ENCODE measurements at regions not wholly inside any gene's neighbourhood (a gene's known extent, or its start where the extent isn't known, plus 50 kb on each side); places are given as distances from the start of the nearest gene placed in this dataset.

DNA sequence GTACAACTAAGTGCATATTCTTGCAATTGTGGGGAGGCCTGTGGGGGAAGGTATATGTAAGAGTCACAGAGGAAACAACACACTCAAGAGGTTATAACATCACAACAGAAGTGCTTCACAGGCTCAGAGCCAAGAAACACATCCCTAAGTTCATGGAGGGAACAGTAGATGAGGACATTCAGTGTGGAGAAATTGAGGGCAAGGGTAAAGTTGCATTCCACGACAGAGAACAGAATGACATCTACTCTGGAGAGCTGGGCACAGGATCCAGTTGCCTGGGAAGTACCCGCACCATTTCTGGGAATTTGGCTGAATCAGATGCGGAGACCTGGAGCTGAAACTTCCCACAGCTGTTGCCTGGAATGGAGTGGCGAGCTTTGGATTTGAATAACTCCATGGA lies 197.2 kb downstream of the NXNL2 start:
- TF ChIP-seq EP300 (IDR thresholded peaks at IDR 0.05) (no peak), CTCF (IDR thresholded peaks at IDR 0.05) (no peak)

Measured in ovary (tissue), 3 donors.